Neural cell (in vitro differentiated cells): ENCODE measurements at regions not wholly inside any gene's neighbourhood (a gene's known extent, or its start where the extent isn't known, plus 50 kb on each side); places are given as distances from the start of the nearest gene placed in this dataset.

Experiments used
- H2AFZ ChIP-seq: fragments of 200-600, 300-800 bp; sonication (generic), shearing (Covaris generic); 2 replicates; pipeline ENCODE4 v1.6.0; 2014; ENCODE audit warnings: low read depth, mild to moderate bottlenecking, antibody characterized with exemption, low read length, moderate library complexity
- H3F3A ChIP-seq: fragments of 200-600 bp; shearing (Covaris generic); 2 replicates; pipeline ENCODE4 v1.6.1; 2016; ENCODE audit warnings: mild to moderate bottlenecking, moderate library complexity, mixed read lengths, antibody characterized with exemption, low read length; ENCODE audit not compliant: insufficient read depth, poor library complexity, severe bottlenecking
- H3K27ac ChIP-seq: fragments of 200-600, 300-800 bp; sonication (generic), shearing (Covaris generic); 2 replicates; pipeline ENCODE4 v1.5.1; 2014; ENCODE audit warnings: mild to moderate bottlenecking, low read length, moderate library complexity
- H3K27me3 ChIP-seq: fragments of 300-800, 200-600 bp; sonication (generic), shearing (Covaris generic); 2 replicates; pipeline ENCODE4 v1.6.0; 2014; ENCODE audit warnings: mild to moderate bottlenecking, low read depth, low read length, moderate library complexity; ENCODE audit not compliant: insufficient read depth
- H3K36me3 ChIP-seq: fragments of 300-800, 200-600 bp; sonication (generic), shearing (Covaris generic); 2 replicates; pipeline ENCODE4 v1.5.1; 2014; ENCODE audit warnings: mild to moderate bottlenecking, antibody characterized with exemption, low read length, moderate library complexity; ENCODE audit not compliant: insufficient read depth
- H3K4me2 ChIP-seq: fragments of 300-800, 200-600 bp; sonication (generic), shearing (Covaris generic); 2 replicates; pipeline ENCODE4 v1.6.0; 2014; ENCODE audit warnings: mild to moderate bottlenecking, low read length
- H3K4me3 ChIP-seq: fragments of 300-800, 200-600 bp; sonication (generic), shearing (Covaris generic); 2 replicates; pipeline ENCODE4 v1.5.1; 2014; ENCODE audit warnings: mild to moderate bottlenecking, low read length, moderate library complexity
- H3K79me2 ChIP-seq: fragments of 200-600 bp; shearing (Covaris generic); replicated peaks from 2 replicates; pipeline ENCODE4 v1.6.0; 2014; ENCODE audit warnings: mild to moderate bottlenecking, low read length, moderate library complexity; ENCODE audit not compliant: insufficient read depth
- H3K9ac ChIP-seq: fragments of 300-800, 200-600 bp; sonication (generic), shearing (Covaris generic); 2 replicates; pipeline ENCODE4 v1.6.1; 2016; ENCODE audit warnings: mild to moderate bottlenecking, low read length, mixed read lengths
- H3K9me2 ChIP-seq: fragments of 200-600 bp; shearing (Covaris generic); 2 replicates; pipeline ENCODE4 v1.6.1; 2016; ENCODE audit warnings: mild to moderate bottlenecking, low read length, mixed read lengths; ENCODE audit not compliant: insufficient read depth
- H3K9me3 ChIP-seq: fragments of 200-600, 300-800 bp; sonication (generic), shearing (Covaris generic); 2 replicates; pipeline ENCODE4 v1.6.1; 2016; ENCODE audit warnings: mild to moderate bottlenecking, mixed run types, low read length, moderate library complexity, mixed read lengths
- H4K20me1 ChIP-seq: fragments of 200-600 bp; shearing (Covaris generic); 2 replicates; pipeline ENCODE4 v1.6.1; 2016; ENCODE audit warnings: mild to moderate bottlenecking, mixed run types; ENCODE audit not compliant: insufficient read depth
- CTCF ChIP-seq: fragments of 450-650 bp; IDR thresholded peaks from 2 replicates; pipeline ENCODE4 v1.5.1; 2014; ENCODE audit warnings: antibody characterized with exemption, mild to moderate bottlenecking, moderate library complexity; ENCODE audit not compliant: poor library complexity, severe bottlenecking
- EP300 ChIP-seq: fragments of 450-650 bp; conservative IDR thresholded peaks from 2 replicates; pipeline ENCODE4 v1.6.1; 2014; ENCODE audit warnings: antibody characterized with exemption, mild to moderate bottlenecking, moderate library complexity; ENCODE audit not compliant: poor library complexity, severe bottlenecking
- EZH2 ChIP-seq: fragments of 200-600, 300-800 bp; shearing (Covaris generic), sonication (generic); IDR thresholded peaks from 2 replicates; pipeline ENCODE4 v1.6.1; 2014; ENCODE audit warnings: antibody characterized with exemption, low read length, borderline replicate concordance, mild to moderate bottlenecking; ENCODE audit not compliant: insufficient read depth, poor library complexity, severe bottlenecking
- MXI1 ChIP-seq: fragments of 450-650 bp; conservative IDR thresholded peaks from 2 replicates; pipeline ENCODE4 v1.6.1; 2014; ENCODE audit warnings: antibody characterized with exemption, mild to moderate bottlenecking; ENCODE audit not compliant: poor library complexity, severe bottlenecking
- POLR2AphosphoS5 ChIP-seq: IDR thresholded peaks from 2 replicates; pipeline ENCODE4 v1.6.1; 2012
- RAD21 ChIP-seq: fragments of 450-650 bp; conservative IDR thresholded peaks from 2 replicates; pipeline ENCODE4 v1.6.1; 2014; ENCODE audit warnings: antibody characterized with exemption, mild to moderate bottlenecking, moderate library complexity
- REST ChIP-seq: IDR thresholded peaks from 2 replicates; pipeline ENCODE4 v1.6.1; 2012; ENCODE audit warnings: borderline replicate concordance
- SMC3 ChIP-seq: fragments of 450-650 bp; conservative IDR thresholded peaks from 2 replicates; pipeline ENCODE4 v1.6.1; 2014; ENCODE audit warnings: antibody characterized with exemption, mild to moderate bottlenecking, moderate library complexity; ENCODE audit not compliant: poor library complexity
- TAF1 ChIP-seq: IDR thresholded peaks from 2 replicates; pipeline ENCODE4 v1.6.1; 2012; ENCODE audit warnings: low read depth

- no peaks in the 10 kb centered on the region for H3K9me2 ChIP-seq
- H3K79me2 ChIP-seq = no peaks in the 10 kb centered on the region
- no peaks in the 10 kb centered on the region for H3K27me3 ChIP-seq
- H3K4me3 ChIP-seq = no peak overlapping the region
- no peaks in the 10 kb centered on the region for H3F3A ChIP-seq
- TF ChIP-seq RAD21 = no peak
- TF ChIP-seq MXI1 = no peak
- TF ChIP-seq EZH2 = no peak
- TF ChIP-seq REST = no peak
- no peak for TF ChIP-seq CTCF
- TF ChIP-seq TAF1 = no peak
- no peak for TF ChIP-seq SMC3
- TF ChIP-seq EP300 = no peak
- no peak for TF ChIP-seq POLR2AphosphoS5
- no peaks in the 10 kb centered on the region for H4K20me1 ChIP-seq
- H3K27ac ChIP-seq = no peak overlapping the region
- no peaks in the 10 kb centered on the region for H3K9me3 ChIP-seq
- no peak overlapping the region for H3K4me2 ChIP-seq
- no peak overlapping the region for H2AFZ ChIP-seq
- H3K9ac ChIP-seq = no peak overlapping the region
- H3K36me3 ChIP-seq = no peaks in the 10 kb centered on the region
Observed at GRCh38 chr18:67417864-67418523, 98.5 kb downstream of the DSEL start.

- Histone ChIP-seq H2AFZ (no peak overlapping the region), H3K79me2 (no peaks in the 10 kb centered on the region), H3K4me2 (no peak overlapping the region), H3K9me2 (no peaks in the 10 kb centered on the region), H3K4me3 (no peak overlapping the region), H3K36me3 (no peaks in the 10 kb centered on the region), H3K9me3 (no peaks in the 10 kb centered on the region), H3K9ac (no peak overlapping the region), H3F3A (no peaks in the 10 kb centered on the region), H4K20me1 (no peaks in the 10 kb centered on the region), H3K27me3 (no peaks in the 10 kb centered on the region), H3K27ac (no peak overlapping the region)
- TF ChIP-seq TAF1 (no peak), CTCF (no peak), POLR2AphosphoS5 (no peak), RAD21 (no peak), EP300 (no peak), MXI1 (no peak), SMC3 (no peak), EZH2 (no peak), REST (no peak)
Observed at GRCh38 chr18:67411116-67411515, 105.4 kb downstream of the DSEL start.
